Natural killer cell (primary cell): ENCODE measurements at regions not wholly inside any gene's neighbourhood (a gene's known extent, or its start where the extent isn't known, plus 50 kb on each side); places are given as distances from the start of the nearest gene placed in this dataset.

ENCODE experiments used
- ATAC-seq, 3 donors: fragments of 150-1000 bp in 2 of 3; fragments of 200-7000 bp in 1 of 3; cut with Tn5 transposase; 1 replicate in 1 of 3; 2 replicates in 2 of 3; pipeline ENCODE4 v1.10.0; 2021; ENCODE audit warnings: mild to moderate bottlenecking in 2 of 3, moderate library complexity in 2 of 3
- DNase-seq, 2 donors: peaks; one replicate each; pipeline versions ENCODE4 v3.0.0 to v3.0.0-alpha.2; 2013 to 2021; ENCODE audit warnings: mixed read lengths in 1 of 2
- H3K27ac ChIP-seq: one replicate; pipeline ENCODE4 v1.5.1; 2013; ENCODE audit warnings: mild to moderate bottlenecking, low read length
- H3K27me3 ChIP-seq: one replicate; pipeline ENCODE4 v1.6.1; 2013; ENCODE audit warnings: low read length; ENCODE audit not compliant: control insufficient read depth, insufficient read depth
- H3K36me3 ChIP-seq: one replicate; pipeline ENCODE4 v1.6.1; 2013; ENCODE audit warnings: low read length; ENCODE audit not compliant: control insufficient read depth, insufficient read depth
- H3K4me1 ChIP-seq: one replicate; pipeline ENCODE4 v1.6.1; 2013; ENCODE audit warnings: low read length; ENCODE audit not compliant: control insufficient read depth, insufficient read depth
- H3K4me3 ChIP-seq: one replicate; pipeline ENCODE4 v1.5.1; 2013; ENCODE audit warnings: low read length
- H3K9me3 ChIP-seq: one replicate; pipeline ENCODE4 v1.6.1; 2013; ENCODE audit warnings: low read length; ENCODE audit not compliant: control insufficient read depth, insufficient read depth
- H3K27ac Mint-ChIP-seq, 2 donors: one replicate each; pipeline ENCODE4 v1.8.0; 2022; ENCODE audit warnings: mild to moderate bottlenecking in 2 of 2, mixed read lengths in 2 of 2, moderate library complexity in 1 of 2
- H3K27me3 Mint-ChIP-seq, 2 donors: one replicate each; pipeline ENCODE4 v1.8.0; 2022; ENCODE audit warnings: low read depth in 2 of 2, mixed read lengths in 2 of 2
- H3K36me3 Mint-ChIP-seq: one replicate; pipeline ENCODE4 v1.8.0; 2022; ENCODE audit warnings: mixed read lengths
- H3K4me1 Mint-ChIP-seq, 2 donors: one replicate each; pipeline ENCODE4 v1.8.0; 2022; ENCODE audit warnings: mixed read lengths in 2 of 2
- H3K4me3 Mint-ChIP-seq: one replicate; pipeline ENCODE4 v1.8.0; 2022; ENCODE audit warnings: mild to moderate bottlenecking, moderate library complexity, mixed read lengths
- H3K9me3 Mint-ChIP-seq, 2 donors: one replicate each; pipeline ENCODE4 v1.8.0; 2022; ENCODE audit warnings: mixed read lengths in 2 of 2
- WGBS: methylation state at CpG from one replicate; pipeline ENCODE4 v1.1.7; 2013; ENCODE audit warnings: missing lambda C conversion rate; ENCODE audit not compliant: insufficient coverage; 5-methylcytosine and 5-hydroxymethylcytosine counted together
- intact Hi-C: fragments of 100-400 bp; cut with micrococcal nuclease; formaldehyde crosslinking; loops from one replicate; pipeline ENCODE4 v1.14.2; 2022
- TF ChIP-seq, protein P1 (sequence below): fragments of 200-600 bp; IDR thresholded peaks from one replicate; pipeline ENCODE4 v1.8.0; 2022; ENCODE audit warnings: antibody characterized with exemption

DNA sequence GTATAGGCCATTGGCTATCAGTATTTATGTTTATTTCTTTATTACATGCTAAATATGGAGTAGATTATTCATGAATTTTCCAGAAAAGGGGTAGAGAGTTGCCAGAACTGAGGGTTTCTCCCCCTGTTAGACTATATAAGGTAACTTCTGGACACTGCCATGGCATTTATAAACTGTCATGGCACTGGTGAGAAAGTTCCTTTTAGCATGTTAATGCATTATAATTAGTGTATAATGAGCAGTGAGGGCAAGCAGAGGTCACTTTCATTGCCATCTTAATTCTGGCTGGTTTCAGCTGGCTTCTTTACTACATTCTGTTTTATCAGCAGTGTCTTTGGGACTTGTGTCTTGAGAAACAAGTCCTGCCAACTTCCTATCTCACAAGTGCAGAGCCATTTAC, 220.0 kb upstream of the CNR1 start:
- Histone ChIP-seq H3K9me3 (no peaks in the 10 kb centered on the region), H3K36me3 (no peaks in the 10 kb centered on the region), H3K27me3 (no peaks in the 10 kb centered on the region), H3K27ac (no peak overlapping the region), H3K4me3 (no peak overlapping the region), H3K4me1 (no peaks in the 10 kb centered on the region)
- H3K36me3 Mint-ChIP-seq = no peaks in the 10 kb centered on the region
- H3K4me1 Mint-ChIP-seq = no peaks in the 10 kb centered on the region
- DNase-seq (no peak), ATAC-seq (no peak)
- intact Hi-C loops = no loop called here
- no peaks in the 10 kb centered on the region for H3K27me3 Mint-ChIP-seq
- H3K4me3 Mint-ChIP-seq = no peak overlapping the region
- peaks cover 9 to 11% of the 10 kb centered on the region in 2 donors for H3K9me3 Mint-ChIP-seq
- TF ChIP-seq, protein P1, sequence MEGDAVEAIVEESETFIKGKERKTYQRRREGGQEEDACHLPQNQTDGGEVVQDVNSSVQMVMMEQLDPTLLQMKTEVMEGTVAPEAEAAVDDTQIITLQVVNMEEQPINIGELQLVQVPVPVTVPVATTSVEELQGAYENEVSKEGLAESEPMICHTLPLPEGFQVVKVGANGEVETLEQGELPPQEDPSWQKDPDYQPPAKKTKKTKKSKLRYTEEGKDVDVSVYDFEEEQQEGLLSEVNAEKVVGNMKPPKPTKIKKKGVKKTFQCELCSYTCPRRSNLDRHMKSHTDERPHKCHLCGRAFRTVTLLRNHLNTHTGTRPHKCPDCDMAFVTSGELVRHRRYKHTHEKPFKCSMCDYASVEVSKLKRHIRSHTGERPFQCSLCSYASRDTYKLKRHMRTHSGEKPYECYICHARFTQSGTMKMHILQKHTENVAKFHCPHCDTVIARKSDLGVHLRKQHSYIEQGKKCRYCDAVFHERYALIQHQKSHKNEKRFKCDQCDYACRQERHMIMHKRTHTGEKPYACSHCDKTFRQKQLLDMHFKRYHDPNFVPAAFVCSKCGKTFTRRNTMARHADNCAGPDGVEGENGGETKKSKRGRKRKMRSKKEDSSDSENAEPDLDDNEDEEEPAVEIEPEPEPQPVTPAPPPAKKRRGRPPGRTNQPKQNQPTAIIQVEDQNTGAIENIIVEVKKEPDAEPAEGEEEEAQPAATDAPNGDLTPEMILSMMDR = no peak
- no peak overlapping the region for H3K27ac Mint-ChIP-seq

GRCh38 chr6:88383183-88383582, 217.0 kb upstream of the CNR1 start:
- no peak overlapping the region for H3K27ac ChIP-seq
- H3K4me3 ChIP-seq = no peak overlapping the region
- Mint-ChIP-seq H3K4me3 (no peak overlapping the region), H3K9me3 (peaks cover 4 to 6% of the 10 kb centered on the region in 2 donors), H3K27me3 (no peaks in the 10 kb centered on the region), H3K27ac (no peak overlapping the region), H3K36me3 (no peaks in the 10 kb centered on the region), H3K4me1 (no peaks in the 10 kb centered on the region)
- ATAC-seq (no peak), DNase-seq (no peak)
- H3K9me3 ChIP-seq = no peaks in the 10 kb centered on the region
- no peaks in the 10 kb centered on the region for H3K27me3 ChIP-seq
- intact Hi-C loops = no loop called here
- H3K4me1 ChIP-seq = no peaks in the 10 kb centered on the region
- WGBS = 100% methylated on average over 1 of the region's 2 CpGs
- TF ChIP-seq, protein P1 = no peak
- H3K36me3 ChIP-seq = no peaks in the 10 kb centered on the region

DNA sequence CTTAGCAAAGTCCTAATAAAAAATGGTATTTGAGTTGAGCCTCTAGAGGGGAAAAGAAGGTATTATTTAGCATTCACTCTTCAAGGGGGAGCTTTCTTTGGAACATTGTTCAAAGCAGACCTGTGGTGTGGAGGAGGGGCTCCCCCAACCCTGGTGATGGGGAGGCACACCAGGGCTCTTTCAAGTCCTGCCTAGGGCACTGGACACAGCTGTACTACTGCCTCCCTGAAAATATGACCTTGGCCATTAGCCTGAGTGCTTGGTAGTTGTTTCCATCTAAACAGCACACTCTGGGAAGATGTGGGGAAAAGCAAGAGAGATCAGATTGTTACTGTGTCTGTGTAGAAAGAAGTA, 215.1 kb upstream of the CNR1 start:
- H3K4me3 ChIP-seq = no peak overlapping the region
- no peaks in the 10 kb centered on the region for H3K36me3 ChIP-seq
- no peak overlapping the region for H3K4me3 Mint-ChIP-seq
- H3K27ac Mint-ChIP-seq = no peak overlapping the region
- peaks cover 4% of the 10 kb centered on the region in 2 donors for H3K9me3 Mint-ChIP-seq
- no peaks in the 10 kb centered on the region for H3K36me3 Mint-ChIP-seq
- DNase-seq = no peak
- TF ChIP-seq, protein P1 = no peak
- H3K4me1 Mint-ChIP-seq = no peaks in the 10 kb centered on the region
- no peaks in the 10 kb centered on the region for H3K9me3 ChIP-seq
- no peak for ATAC-seq
- H3K27me3 ChIP-seq = no peaks in the 10 kb centered on the region
- no peaks in the 10 kb centered on the region for H3K27me3 Mint-ChIP-seq
- no peaks in the 10 kb centered on the region for H3K4me1 ChIP-seq
- intact Hi-C loops = no loop called here
- no peak overlapping the region for H3K27ac ChIP-seq

DNA sequence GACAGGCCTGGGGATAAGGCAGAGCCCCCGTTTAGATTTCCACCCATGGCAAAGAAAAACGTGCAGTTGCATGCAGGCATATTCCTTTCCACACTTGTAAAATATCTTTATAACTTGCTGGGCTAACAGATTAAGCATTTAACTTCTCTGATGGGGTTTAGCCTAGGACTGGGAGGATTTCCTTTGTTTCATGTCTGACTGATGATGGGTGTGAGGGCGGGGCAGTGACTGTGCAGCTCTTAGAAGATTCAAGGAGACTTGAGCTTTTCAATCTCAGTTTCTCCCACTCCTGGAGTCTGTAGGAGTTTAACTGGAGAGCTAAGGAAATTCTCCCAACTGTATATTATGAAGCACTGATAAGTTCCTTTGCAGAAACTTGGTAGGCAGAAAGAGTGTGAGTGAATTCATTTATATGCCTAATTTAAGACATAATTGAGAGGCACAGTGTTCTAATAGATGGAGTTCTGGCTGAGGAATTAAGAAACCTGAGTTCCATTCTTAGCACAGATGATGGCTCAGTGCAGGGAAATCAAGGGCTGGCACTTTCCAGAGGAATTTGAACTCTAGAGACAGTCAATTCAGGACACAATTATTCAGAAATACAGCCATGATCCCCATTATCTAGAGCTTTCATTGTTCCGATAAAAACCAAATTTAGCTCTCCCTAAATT, 214.6 kb upstream of the CNR1 start:
- intact Hi-C loops = no loop called here
- H3K36me3 ChIP-seq = no peaks in the 10 kb centered on the region
- no peak overlapping the region for H3K27ac ChIP-seq
- Mint-ChIP-seq H3K4me3 (no peak overlapping the region), H3K27me3 (no peaks in the 10 kb centered on the region), H3K4me1 (no peaks in the 10 kb centered on the region), H3K9me3 (peaks cover 4% of the 10 kb centered on the region in 2 donors), H3K36me3 (no peaks in the 10 kb centered on the region), H3K27ac (no peak overlapping the region)
- no peaks in the 10 kb centered on the region for H3K27me3 ChIP-seq
- no peaks in the 10 kb centered on the region for H3K4me1 ChIP-seq
- H3K9me3 ChIP-seq = no peaks in the 10 kb centered on the region
- ATAC-seq (no peak), DNase-seq (no peak)
- 81% methylated on average over 2 of the region's 4 CpGs for WGBS
- TF ChIP-seq, protein P1 = no peak
- no peak overlapping the region for H3K4me3 ChIP-seq
